GM13976 (cell line): ENCODE measurements at regions not wholly inside any gene's neighbourhood (a gene's known extent, or its start where the extent isn't known, plus 50 kb on each side); places are given as distances from the start of the nearest gene placed in this dataset.

Experiments used
- DNase-seq: peaks from one replicate; pipeline ENCODE4 v3.0.0; 2012; ENCODE audit warnings: low spot score
- CTCF ChIP-seq: IDR thresholded peaks from 2 replicates; pipeline ENCODE4 v1.5.1; 2012; ENCODE audit warnings: borderline replicate concordance, mild to moderate bottlenecking; ENCODE audit not compliant: insufficient read depth; ENCODE audit errors: extremely low read depth, missing control alignments, control extremely low read depth
- in situ Hi-C: fragments of 300-500 bp; cut with MboI; formaldehyde crosslinking; loops from one replicate; pipeline ENCODE4 v1.12.0; 2022; ENCODE audit warnings: low sequenced_read_pairs, mixed read lengths, inconsistent platforms; ENCODE audit not compliant: unreplicated experiment

GRCh38 chr5:39521940-39522590 is 97.3 kb upstream of the DAB2 start:
- in situ Hi-C loops: no loop called here
- no peak for DNase-seq
- no peak for TF ChIP-seq CTCF

GRCh38 chr5:39521098-39521860 is 96.5 kb upstream of the DAB2 start:
- DNase-seq: no peak
- no peak for TF ChIP-seq CTCF
- in situ Hi-C loops: no loop called here

- DNase-seq: no peak
- in situ Hi-C loops: no loop called here
- no peak for TF ChIP-seq CTCF
Measured at GRCh38 chr5:39520232-39520572, 95.4 kb upstream of the DAB2 start.

- TF ChIP-seq CTCF: no peak
- in situ Hi-C loops: no loop called here
- DNase-seq: no peak
Measured at GRCh38 chr5:39519566-39520231, 94.9 kb upstream of the DAB2 start.

- in situ Hi-C loops: no loop called here
- no peak for TF ChIP-seq CTCF
- DNase-seq: no peak
Measured at GRCh38 chr5:39519079-39519478, 94.3 kb upstream of the DAB2 start.

DNA sequence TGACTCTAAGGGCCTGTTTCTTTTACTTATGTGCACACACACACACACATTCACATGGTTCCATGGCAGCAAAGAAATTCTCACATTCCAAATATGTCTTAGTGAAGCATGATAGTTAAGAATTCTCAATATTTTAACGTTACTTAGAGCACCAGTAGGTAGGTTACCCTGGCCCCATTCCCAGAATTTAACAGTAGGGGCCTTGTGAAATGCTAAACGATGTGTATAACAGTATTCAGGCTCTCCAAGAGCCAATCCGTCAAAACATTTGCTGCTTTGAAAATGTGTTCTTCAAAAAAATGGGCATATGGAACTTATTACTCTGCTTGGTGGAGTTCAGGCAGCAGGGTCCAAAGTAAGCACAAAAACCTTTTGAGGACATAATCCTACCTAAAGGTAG is 93.7 kb upstream of the DAB2 start:
- in situ Hi-C loops: no loop called here
- TF ChIP-seq CTCF: no peak
- no peak for DNase-seq
